B cell (primary cell): ENCODE measurements at regions not wholly inside any gene's neighbourhood (a gene's known extent, or its start where the extent isn't known, plus 50 kb on each side); places are given as distances from the start of the nearest gene placed in this dataset.

ENCODE experiments used
- CTCF ChIP-seq: fragments of 200-600 bp; IDR thresholded peaks from one replicate; pipeline ENCODE4 v1.8.0; 2022; ENCODE audit warnings: antibody characterized with exemption, mild to moderate bottlenecking
- EZH2 ChIP-seq: IDR thresholded peaks from 2 replicates; pipeline ENCODE4 v1.6.1; 2012; ENCODE audit warnings: borderline replicate concordance, low read depth, mild to moderate bottlenecking, moderate library complexity, low read length; ENCODE audit not compliant: insufficient read depth, poor library complexity, severe bottlenecking

GRCh38 chr6:108760126-108761050, 87.8 kb upstream of the ARMC2 start:
- TF ChIP-seq CTCF (no peak), EZH2 (no peak)
